Activated naive CD4-positive, alpha-beta T cell treated with anti-CD3 and anti-CD28 coated beads, Interleukin-2, amount 10 ng/mL, durations not matched to agents 7 days and 5 days (primary cell): ENCODE measurements at regions not wholly inside any gene's neighbourhood (a gene's known extent, or its start where the extent isn't known, plus 50 kb on each side); places are given as distances from the start of the nearest gene placed in this dataset.
A peak's percentile ranks its signal among the peaks of the same experiment; 100 is the strongest.

Experiments
- CTCF ChIA-PET: fragments of 350-600 bp; sonication (Branson Sonifier 250); formaldehyde crosslinking; loops from one replicate; lab custom pipeline; 2021; ENCODE audit warnings: antibody characterized with exemption; lab: Charles Lee
- DNase-seq: peaks from one replicate; pipeline ENCODE4 v3.0.0-alpha.2; 2020
- H3K27ac Mint-ChIP-seq: one replicate; pipeline ENCODE4 v1.8.0; 2021; ENCODE audit warnings: mild to moderate bottlenecking, moderate library complexity, mixed read lengths
- H3K27me3 Mint-ChIP-seq: one replicate; pipeline ENCODE4 v1.8.0; 2021; ENCODE audit warnings: mild to moderate bottlenecking, mixed read lengths
- H3K36me3 Mint-ChIP-seq: one replicate; pipeline ENCODE4 v1.8.0; 2021; ENCODE audit warnings: mixed read lengths
- H3K4me1 Mint-ChIP-seq: one replicate; pipeline ENCODE4 v1.8.0; 2021; ENCODE audit warnings: mixed read lengths
- H3K4me3 Mint-ChIP-seq: one replicate; pipeline ENCODE4 v1.8.0; 2021; ENCODE audit warnings: mild to moderate bottlenecking, moderate library complexity, mixed read lengths
- H3K9me3 Mint-ChIP-seq: one replicate; pipeline ENCODE4 v1.8.0; 2021; ENCODE audit warnings: mixed read lengths

DNA sequence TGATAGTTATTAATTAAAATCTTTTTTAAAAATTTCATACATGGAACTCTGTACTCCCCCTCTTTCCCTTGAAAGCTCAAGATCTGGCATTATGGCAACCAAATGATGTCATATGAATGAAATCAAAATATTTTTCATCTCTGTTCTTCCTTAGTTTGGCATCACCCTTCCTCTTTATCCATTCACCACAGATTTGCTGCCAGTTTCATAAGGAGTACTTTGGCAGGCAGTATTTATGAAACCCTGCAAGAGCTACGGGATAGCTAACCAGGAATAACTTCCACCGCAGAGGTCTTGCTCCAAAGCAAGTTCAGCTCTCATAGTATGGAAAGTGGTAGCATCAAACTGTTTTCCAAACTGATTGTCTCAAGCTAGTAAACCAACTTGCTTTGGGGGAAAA is 113.9 kb upstream of the DOK5 start:
- Mint-ChIP-seq H3K9me3 (no peaks in the 10 kb centered on the region), H3K4me3 (no peak overlapping the region), H3K36me3 (no peaks in the 10 kb centered on the region), H3K4me1 (no peaks in the 10 kb centered on the region), H3K27ac (no peak overlapping the region), H3K27me3 (no peaks in the 10 kb centered on the region)
- CTCF ChIA-PET, result no interaction called here
- DNase-seq, result no peak

DNA sequence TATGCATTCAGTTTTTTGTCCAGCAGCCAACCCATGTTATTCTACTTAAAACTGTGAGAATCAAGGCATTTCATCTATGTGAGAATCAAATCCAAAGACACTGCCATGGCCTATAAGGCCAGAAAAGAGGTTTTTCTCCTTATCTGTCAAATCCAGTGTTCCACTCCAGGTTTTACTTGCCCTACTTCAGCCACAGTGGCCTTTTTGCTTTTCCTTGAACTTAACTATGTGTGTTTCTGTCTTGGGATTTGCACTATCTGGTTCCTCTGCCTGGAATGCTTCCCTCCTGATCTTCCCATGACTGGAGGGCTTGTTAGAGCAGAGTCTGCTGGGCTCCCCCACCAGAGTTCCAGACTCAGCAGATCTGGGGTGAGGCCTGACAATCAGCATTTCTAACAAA is 113.1 kb upstream of the DOK5 start:
- DNase-seq, result no peak

GRCh38 chr20:54364365-54364764 is 111.0 kb upstream of the DOK5 start:
- no peaks in the 10 kb centered on the region for H3K27me3 Mint-ChIP-seq
- CTCF ChIA-PET, result no interaction called here

More for the DNA sequence above, 113.1 kb upstream of the DOK5 start:
- H3K9me3 Mint-ChIP-seq, result no peaks in the 10 kb centered on the region
- no peaks in the 10 kb centered on the region for H3K4me1 Mint-ChIP-seq
- H3K27me3 Mint-ChIP-seq, result no peaks in the 10 kb centered on the region
- CTCF ChIA-PET, result no interaction called here
- H3K27ac Mint-ChIP-seq, result no peak overlapping the region
- H3K36me3 Mint-ChIP-seq, result no peaks in the 10 kb centered on the region
- H3K4me3 Mint-ChIP-seq, result no peak overlapping the region

GRCh38 chr20:54364919-54365318 is 110.5 kb upstream of the DOK5 start:
- Mint-ChIP-seq H3K4me1 (no peaks in the 10 kb centered on the region), H3K9me3 (no peaks in the 10 kb centered on the region), H3K36me3 (no peaks in the 10 kb centered on the region), H3K27ac (no peak overlapping the region), H3K27me3 (no peaks in the 10 kb centered on the region), H3K4me3 (no peak overlapping the region)
- CTCF ChIA-PET, result no interaction called here
- no peak for DNase-seq

More at GRCh38 chr20:54364365-54364764, 111.0 kb upstream of the DOK5 start:
- no peaks in the 10 kb centered on the region for H3K4me1 Mint-ChIP-seq
- peak overlapping the region; percentile 2 for H3K27ac Mint-ChIP-seq
- no peaks in the 10 kb centered on the region for H3K9me3 Mint-ChIP-seq
- no peaks in the 10 kb centered on the region for H3K36me3 Mint-ChIP-seq
- no peak overlapping the region for H3K4me3 Mint-ChIP-seq
- no peak for DNase-seq

DNA sequence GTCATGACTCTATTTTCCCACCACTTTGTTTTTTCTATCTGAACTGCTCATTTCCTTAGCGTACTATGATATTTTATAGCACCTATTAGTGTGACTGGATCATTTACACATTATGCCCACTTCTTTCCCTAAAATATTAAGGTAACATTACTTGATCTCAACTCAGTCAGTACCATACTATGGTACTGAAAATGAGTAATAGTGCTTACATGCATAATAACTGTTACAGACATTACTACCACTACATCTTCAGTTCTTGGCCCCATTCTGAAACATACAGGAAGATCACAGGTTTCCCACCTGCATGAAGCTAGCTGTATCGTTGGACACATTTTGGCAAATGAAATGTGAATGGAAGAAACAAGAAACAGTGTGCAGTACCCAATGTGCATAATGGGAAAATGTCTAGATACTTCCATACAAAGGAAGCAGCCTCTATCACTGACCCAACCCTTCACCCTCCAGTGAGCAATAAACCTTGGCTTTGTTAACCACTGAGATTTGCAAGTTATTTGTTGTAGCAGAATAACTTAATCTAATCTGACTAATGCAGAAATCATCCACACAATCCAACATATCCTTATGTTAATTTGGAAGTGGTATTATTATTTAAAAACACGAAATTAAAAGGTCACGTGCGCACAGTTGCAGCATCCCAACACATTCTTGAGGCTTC is 108.6 kb upstream of the DOK5 start:
- CTCF ChIA-PET, result no interaction called here
- Mint-ChIP-seq H3K27me3 (no peaks in the 10 kb centered on the region), H3K9me3 (no peaks in the 10 kb centered on the region), H3K4me3 (no peak overlapping the region), H3K4me1 (no peaks in the 10 kb centered on the region), H3K27ac (no peak overlapping the region), H3K36me3 (no peaks in the 10 kb centered on the region)
- no peak for DNase-seq

GRCh38 chr20:54368570-54368969 is 106.8 kb upstream of the DOK5 start:
- Mint-ChIP-seq H3K4me1 (no peaks in the 10 kb centered on the region), H3K4me3 (no peak overlapping the region), H3K36me3 (no peaks in the 10 kb centered on the region), H3K9me3 (no peaks in the 10 kb centered on the region), H3K27me3 (no peaks in the 10 kb centered on the region), H3K27ac (no peak overlapping the region)
- DNase-seq, result no peak
- CTCF ChIA-PET, result no interaction called here

GRCh38 chr20:54372313-54372712 is 103.1 kb upstream of the DOK5 start:
- Mint-ChIP-seq H3K9me3 (no peaks in the 10 kb centered on the region), H3K27ac (no peak overlapping the region), H3K4me1 (no peaks in the 10 kb centered on the region), H3K27me3 (no peaks in the 10 kb centered on the region), H3K4me3 (no peak overlapping the region), H3K36me3 (no peaks in the 10 kb centered on the region)
- DNase-seq, result no peak
- CTCF ChIA-PET, result no interaction called here

DNA sequence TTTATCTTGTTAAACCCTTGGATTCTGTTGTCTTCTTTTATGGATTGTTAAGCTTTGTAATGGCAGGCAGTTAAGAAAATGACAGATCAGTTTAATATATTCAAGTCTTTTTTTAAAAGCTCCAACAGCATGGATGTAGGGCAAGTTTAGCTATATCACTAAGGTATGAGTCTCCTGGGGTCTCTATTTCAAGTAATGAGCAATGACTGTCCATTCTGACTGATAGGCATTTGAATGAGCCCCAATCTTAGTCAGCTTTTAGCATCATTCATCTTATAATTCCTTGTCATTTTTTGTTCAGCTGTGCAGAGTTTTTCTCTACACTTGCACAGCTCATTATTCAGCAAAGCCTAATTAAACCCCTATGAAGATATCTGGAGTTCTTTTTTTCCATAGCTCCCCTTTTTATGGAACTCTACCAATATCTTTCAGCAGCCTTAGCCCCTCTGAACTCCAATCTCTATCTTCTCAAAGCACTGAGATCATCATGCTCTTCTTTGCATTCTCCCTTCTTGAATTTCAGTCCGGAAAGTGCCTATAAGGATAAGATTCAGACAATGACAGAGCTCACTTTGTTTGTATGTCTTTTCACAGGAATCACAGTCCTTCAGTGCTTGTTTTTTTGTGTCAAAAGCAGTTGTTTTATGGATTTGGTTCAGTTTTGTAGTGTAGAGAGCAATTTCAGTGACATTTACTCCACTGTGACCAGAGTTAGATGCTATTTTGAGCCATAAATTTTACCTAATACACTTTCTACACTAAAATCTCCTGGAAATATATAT is 97.2 kb upstream of the DOK5 start:
- Mint-ChIP-seq H3K4me3 (no peak overlapping the region), H3K9me3 (no peaks in the 10 kb centered on the region), H3K27ac (no peak overlapping the region), H3K4me1 (no peaks in the 10 kb centered on the region), H3K36me3 (no peaks in the 10 kb centered on the region), H3K27me3 (no peaks in the 10 kb centered on the region)
- no peak for DNase-seq
- CTCF ChIA-PET, result no interaction called here

- Mint-ChIP-seq H3K4me3 (no peak overlapping the region), H3K27ac (no peak overlapping the region), H3K36me3 (no peaks in the 10 kb centered on the region), H3K4me1 (no peaks in the 10 kb centered on the region), H3K27me3 (no peaks in the 10 kb centered on the region), H3K9me3 (no peaks in the 10 kb centered on the region)
- CTCF ChIA-PET, result no interaction called here
- no peak for DNase-seq
Observed at GRCh38 chr20:54379893-54380584, 95.4 kb upstream of the DOK5 start.

GRCh38 chr20:54382419-54382818 is 93.0 kb upstream of the DOK5 start:
- no peaks in the 10 kb centered on the region for H3K27me3 Mint-ChIP-seq

GRCh38 chr20:54385746-54386145 is 89.6 kb upstream of the DOK5 start:
- CTCF ChIA-PET, result no interaction called here

More at GRCh38 chr20:54382419-54382818, 93.0 kb upstream of the DOK5 start:
- Mint-ChIP-seq H3K27ac (no peak overlapping the region), H3K9me3 (no peaks in the 10 kb centered on the region), H3K4me1 (no peaks in the 10 kb centered on the region), H3K36me3 (no peaks in the 10 kb centered on the region), H3K4me3 (no peak overlapping the region)
- CTCF ChIA-PET, result no interaction called here
- no peak for DNase-seq

DNA sequence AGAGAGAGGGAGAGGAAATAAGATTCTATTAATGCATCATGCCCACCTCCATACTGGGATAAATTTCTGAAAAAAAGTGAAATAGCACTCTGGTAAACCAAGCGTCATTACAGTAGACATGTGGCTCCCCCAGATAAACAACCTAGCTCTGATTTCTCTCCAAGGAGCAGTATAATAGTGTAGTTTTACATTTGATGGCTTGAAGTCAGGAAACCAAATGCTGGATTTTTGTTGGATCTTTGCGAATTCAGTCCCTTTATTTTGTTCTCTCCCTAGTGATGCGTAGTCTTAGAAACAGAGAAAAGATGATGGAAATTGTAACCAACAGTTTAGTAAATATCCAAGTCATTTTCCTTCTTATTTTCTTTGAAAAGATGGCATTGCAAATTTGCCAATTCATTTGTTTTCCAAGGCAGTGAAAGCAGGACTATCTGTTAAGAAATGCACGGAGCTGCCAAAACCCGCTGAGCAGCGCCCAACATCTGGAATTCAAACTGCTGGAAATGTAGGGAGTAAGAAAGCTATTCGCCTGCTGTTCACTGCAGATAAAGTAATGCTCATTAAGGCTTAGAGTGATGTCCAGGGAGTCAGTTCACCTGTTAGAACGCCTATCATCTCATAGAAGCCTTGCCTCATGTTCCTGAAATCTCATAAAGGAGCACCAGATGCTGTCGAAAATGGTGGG is 85.7 kb upstream of the DOK5 start:
- H3K4me3 Mint-ChIP-seq, result no peak overlapping the region
- CTCF ChIA-PET, result no interaction called here
- DNase-seq, result no peak
- H3K4me1 Mint-ChIP-seq, result no peaks in the 10 kb centered on the region
- no peaks in the 10 kb centered on the region for H3K27me3 Mint-ChIP-seq
- H3K27ac Mint-ChIP-seq, result no peak overlapping the region
- no peaks in the 10 kb centered on the region for H3K36me3 Mint-ChIP-seq
- no peaks in the 10 kb centered on the region for H3K9me3 Mint-ChIP-seq

More at GRCh38 chr20:54385746-54386145, 89.6 kb upstream of the DOK5 start:
- Mint-ChIP-seq H3K4me3 (no peak overlapping the region), H3K9me3 (no peaks in the 10 kb centered on the region), H3K4me1 (no peaks in the 10 kb centered on the region), H3K27me3 (no peaks in the 10 kb centered on the region), H3K36me3 (no peaks in the 10 kb centered on the region), H3K27ac (no peak overlapping the region)
- DNase-seq, result no peak

DNA sequence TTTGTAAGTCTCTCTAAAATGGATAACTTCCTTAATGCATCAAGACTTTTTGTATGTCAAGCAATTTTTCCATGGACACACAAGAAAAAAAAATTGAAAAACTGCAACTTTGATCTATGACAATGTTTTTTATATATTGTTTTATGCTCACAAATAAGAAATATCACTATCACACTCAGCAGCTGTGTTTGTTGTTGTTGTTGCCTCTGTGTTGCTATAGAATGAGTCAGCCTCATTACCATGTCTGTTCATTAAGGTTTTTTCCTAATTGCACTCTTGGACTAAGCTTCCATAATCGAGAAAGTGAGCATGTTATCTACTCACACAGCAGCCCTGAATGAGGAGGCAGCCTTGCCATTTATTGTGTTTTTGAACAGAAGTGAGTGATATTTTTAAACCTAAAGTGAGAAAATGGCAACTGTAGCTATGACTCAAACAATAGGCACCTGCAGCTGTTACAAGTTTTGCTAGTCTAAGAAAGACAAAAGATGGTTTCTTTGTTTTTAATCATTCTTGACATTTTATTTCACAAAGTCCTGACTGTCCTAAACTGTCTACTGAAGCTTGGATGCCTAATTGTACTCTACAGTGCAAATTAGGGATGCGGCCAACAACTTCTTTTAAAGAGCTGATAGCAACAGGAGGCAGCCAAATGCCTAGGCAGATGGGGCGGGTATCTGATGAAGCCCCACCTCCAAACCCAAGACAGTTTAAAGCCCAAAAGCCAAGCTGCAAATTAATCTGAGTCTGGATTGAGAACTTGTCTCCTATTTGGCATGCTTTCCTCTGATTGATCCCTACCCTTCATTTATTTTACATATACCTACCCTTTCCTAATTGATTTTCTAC is 77.9 kb upstream of the DOK5 start:
- H3K27me3 Mint-ChIP-seq, result no peaks in the 10 kb centered on the region
- no peaks in the 10 kb centered on the region for H3K4me1 Mint-ChIP-seq
- H3K4me3 Mint-ChIP-seq, result no peak overlapping the region
- H3K36me3 Mint-ChIP-seq, result no peaks in the 10 kb centered on the region
- H3K27ac Mint-ChIP-seq, result no peak overlapping the region
- DNase-seq, result no peak
- no peaks in the 10 kb centered on the region for H3K9me3 Mint-ChIP-seq
- CTCF ChIA-PET, result interaction anchor here (0.8 kb wide), 1 partner anchor 189 kb away, joined by 3 read pairs; the partner anchor contains the start of gene PFDN4
